Activated B cell treated with CpG ODN at 0.5 μM for 24 hours (primary cell): ENCODE measurements at regions not wholly inside any gene's neighbourhood (a gene's known extent, or its start where the extent isn't known, plus 50 kb on each side); places are given as distances from the start of the nearest gene placed in this dataset.

Experiments used
- ATAC-seq: fragments of 200-7000 bp; cut with Tn5 transposase; one replicate; pipeline ENCODE4 v1.10.0; 2021; ENCODE audit warnings: low read depth, mild to moderate bottlenecking, moderate library complexity
- CTCF ChIA-PET: fragments of 350-600 bp; sonication (Branson Sonifier 250); formaldehyde crosslinking; loops from one replicate; lab custom pipeline; 2021; ENCODE audit warnings: antibody characterized with exemption; lab: Charles Lee
- POLR2A ChIA-PET: fragments of 350-600 bp; sonication (Branson Sonifier 250); formaldehyde crosslinking; loops from one replicate; lab custom pipeline; 2021; ENCODE audit warnings: antibody characterized with exemption; lab: Charles Lee
- DNase-seq: peaks from one replicate; pipeline ENCODE4 v3.0.0; 2022
- H3K27ac Mint-ChIP-seq: one replicate; pipeline ENCODE4 v1.8.0; 2020; ENCODE audit warnings: mixed read lengths
- H3K27me3 Mint-ChIP-seq: one replicate; pipeline ENCODE4 v1.8.0; 2021; ENCODE audit warnings: mixed read lengths
- H3K36me3 Mint-ChIP-seq: one replicate; pipeline ENCODE4 v1.8.0; 2021; ENCODE audit warnings: low read depth, mixed read lengths
- H3K4me1 Mint-ChIP-seq: one replicate; pipeline ENCODE4 v1.8.0; 2021; ENCODE audit warnings: mixed read lengths
- H3K4me3 Mint-ChIP-seq: one replicate; pipeline ENCODE4 v1.8.0; 2020; ENCODE audit warnings: mild to moderate bottlenecking, mixed read lengths
- H3K9me3 Mint-ChIP-seq: one replicate; pipeline ENCODE4 v1.8.0; 2020; ENCODE audit warnings: mixed read lengths
- intact Hi-C: fragments of 100-400 bp; cut with micrococcal nuclease; formaldehyde crosslinking; loops from one replicate; pipeline ENCODE4 v1.15.1; 2024
- TF ChIP-seq, protein P1 (sequence below): fragments of 200-600 bp; IDR thresholded peaks from one replicate; pipeline ENCODE4 v1.8.0; 2022; ENCODE audit warnings: antibody characterized with exemption, mild to moderate bottlenecking

GRCh38 chr14:46063872-46064271 lies 587.7 kb downstream of the RPL10L start:
- ChIA-PET CTCF (interaction anchor here (0.6 kb wide), 1 partner anchor 273 kb away, joined by 3 read pairs; no protein-coding TSS in a partner anchor), POLR2A (no interaction called here)
- Mint-ChIP-seq H3K4me1 (no peaks in the 10 kb centered on the region), H3K27me3 (no peaks in the 10 kb centered on the region), H3K4me3 (no peak overlapping the region), H3K9me3 (peaks cover 9% of the 10 kb centered on the region), H3K27ac (no peak overlapping the region), H3K36me3 (no peaks in the 10 kb centered on the region)
- ATAC-seq (no peak), DNase-seq (no peak)
- intact Hi-C loops: no loop called here
- TF ChIP-seq, protein P1, sequence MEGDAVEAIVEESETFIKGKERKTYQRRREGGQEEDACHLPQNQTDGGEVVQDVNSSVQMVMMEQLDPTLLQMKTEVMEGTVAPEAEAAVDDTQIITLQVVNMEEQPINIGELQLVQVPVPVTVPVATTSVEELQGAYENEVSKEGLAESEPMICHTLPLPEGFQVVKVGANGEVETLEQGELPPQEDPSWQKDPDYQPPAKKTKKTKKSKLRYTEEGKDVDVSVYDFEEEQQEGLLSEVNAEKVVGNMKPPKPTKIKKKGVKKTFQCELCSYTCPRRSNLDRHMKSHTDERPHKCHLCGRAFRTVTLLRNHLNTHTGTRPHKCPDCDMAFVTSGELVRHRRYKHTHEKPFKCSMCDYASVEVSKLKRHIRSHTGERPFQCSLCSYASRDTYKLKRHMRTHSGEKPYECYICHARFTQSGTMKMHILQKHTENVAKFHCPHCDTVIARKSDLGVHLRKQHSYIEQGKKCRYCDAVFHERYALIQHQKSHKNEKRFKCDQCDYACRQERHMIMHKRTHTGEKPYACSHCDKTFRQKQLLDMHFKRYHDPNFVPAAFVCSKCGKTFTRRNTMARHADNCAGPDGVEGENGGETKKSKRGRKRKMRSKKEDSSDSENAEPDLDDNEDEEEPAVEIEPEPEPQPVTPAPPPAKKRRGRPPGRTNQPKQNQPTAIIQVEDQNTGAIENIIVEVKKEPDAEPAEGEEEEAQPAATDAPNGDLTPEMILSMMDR: no peak

DNA sequence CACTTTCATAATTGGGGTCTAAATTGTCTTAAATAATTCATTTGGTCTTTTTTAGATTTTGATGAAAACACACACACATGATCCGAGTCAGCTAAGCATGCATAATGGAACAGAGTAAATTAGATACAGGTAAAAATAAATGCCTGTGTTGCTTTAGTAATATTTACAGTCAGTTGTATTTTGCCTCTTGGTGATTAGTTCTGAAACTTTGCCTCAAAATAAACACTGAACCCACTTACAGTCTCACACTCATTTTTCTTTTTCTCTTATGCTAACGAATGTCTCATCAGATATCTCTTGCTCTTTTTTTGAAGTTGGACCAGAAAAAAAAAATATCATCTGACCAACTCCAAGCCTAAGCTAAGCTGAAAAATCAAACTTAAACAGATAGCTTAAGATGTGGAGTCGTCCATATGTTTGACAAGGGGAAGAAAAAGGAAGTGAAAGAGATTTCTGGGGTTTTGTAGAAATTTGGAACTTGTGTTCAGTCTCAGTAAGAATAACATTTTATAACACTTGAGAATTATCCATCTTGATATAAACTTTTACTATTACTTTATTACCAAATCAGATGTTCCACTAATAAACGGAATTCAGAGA lies 592.5 kb downstream of the RPL10L start:
- intact Hi-C loops: no loop called here
- no peak overlapping the region for H3K27ac Mint-ChIP-seq
- TF ChIP-seq, protein P1: no peak
- H3K27me3 Mint-ChIP-seq: no peaks in the 10 kb centered on the region
- no peak overlapping the region for H3K4me3 Mint-ChIP-seq
- CTCF ChIA-PET: no interaction called here
- POLR2A ChIA-PET: no interaction called here
- H3K4me1 Mint-ChIP-seq: no peaks in the 10 kb centered on the region
- no peaks in the 10 kb centered on the region for H3K36me3 Mint-ChIP-seq
- ATAC-seq (no peak), DNase-seq (no peak)
- peaks cover 5% of the 10 kb centered on the region for H3K9me3 Mint-ChIP-seq

DNA sequence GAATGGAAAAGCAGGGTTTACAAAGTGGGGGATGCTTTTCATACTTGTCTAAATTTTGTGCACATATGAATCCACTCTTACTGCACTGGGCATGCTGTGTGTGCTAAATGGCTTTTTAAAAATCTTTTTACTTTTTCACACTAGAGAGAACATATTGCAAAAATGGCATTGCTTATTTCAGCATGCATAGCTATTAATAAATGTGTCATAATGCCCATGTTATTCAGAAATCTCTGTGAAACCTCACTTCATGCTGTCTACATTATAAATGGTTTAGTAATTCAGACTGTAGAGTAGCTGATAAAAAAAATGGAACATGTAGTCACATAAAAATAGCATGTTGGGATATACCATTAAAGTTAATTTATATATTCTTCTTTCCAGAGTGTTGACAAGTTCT lies 593.8 kb downstream of the RPL10L start:
- CTCF ChIA-PET: no interaction called here
- Mint-ChIP-seq H3K4me3 (no peak overlapping the region), H3K27ac (no peak overlapping the region), H3K9me3 (peaks cover 3% of the 10 kb centered on the region), H3K36me3 (no peaks in the 10 kb centered on the region), H3K4me1 (no peaks in the 10 kb centered on the region), H3K27me3 (no peaks in the 10 kb centered on the region)
- DNase-seq: no peak
- ATAC-seq: no peak
- POLR2A ChIA-PET: no interaction called here
- intact Hi-C loops: no loop called here
- TF ChIP-seq, protein P1: no peak

- POLR2A ChIA-PET: no interaction called here
- CTCF ChIA-PET: no interaction called here
- no peak for ATAC-seq
- Mint-ChIP-seq H3K4me3 (no peak overlapping the region), H3K36me3 (no peaks in the 10 kb centered on the region), H3K9me3 (no peaks in the 10 kb centered on the region), H3K4me1 (no peaks in the 10 kb centered on the region), H3K27me3 (no peaks in the 10 kb centered on the region), H3K27ac (no peak overlapping the region)
- intact Hi-C loops: no loop called here
- TF ChIP-seq, protein P1: no peak
- no peak for DNase-seq
These were observed 597.1 kb downstream of the RPL10L start for GRCh38 chr14:46054526-46054925.

DNA sequence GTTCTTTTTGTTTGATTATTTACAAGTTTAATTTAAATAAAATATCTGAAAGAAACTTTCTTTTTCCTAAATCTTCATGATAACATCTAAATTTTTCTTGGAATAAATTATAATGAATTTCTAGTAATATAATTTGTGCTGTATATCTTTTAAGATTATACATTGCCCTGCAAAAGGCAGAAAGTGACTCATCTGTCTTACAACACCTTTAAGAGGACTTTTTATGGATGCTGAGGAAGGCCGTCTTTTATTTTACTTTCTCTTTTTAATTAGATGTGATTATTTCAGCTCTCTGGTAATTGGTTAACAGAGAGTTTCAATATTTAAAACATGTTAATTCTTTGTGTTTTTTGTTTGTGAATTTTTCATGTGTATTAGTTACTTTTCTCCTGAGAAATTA lies 598.4 kb downstream of the RPL10L start:
- no peaks in the 10 kb centered on the region for H3K36me3 Mint-ChIP-seq
- H3K4me1 Mint-ChIP-seq: no peaks in the 10 kb centered on the region
- TF ChIP-seq, protein P1: no peak
- H3K27me3 Mint-ChIP-seq: no peaks in the 10 kb centered on the region
- ChIA-PET CTCF (no interaction called here), POLR2A (no interaction called here)
- no peak overlapping the region for H3K27ac Mint-ChIP-seq
- ATAC-seq (no peak), DNase-seq (no peak)
- H3K4me3 Mint-ChIP-seq: no peak overlapping the region
- intact Hi-C loops: no loop called here
- no peaks in the 10 kb centered on the region for H3K9me3 Mint-ChIP-seq
